ACC112 (cell line): ENCODE measurements at regions not wholly inside any gene's neighbourhood (a gene's known extent, or its start where the extent isn't known, plus 50 kb on each side); places are given as distances from the start of the nearest gene placed in this dataset.

Experiments
- H2AFZ ChIP-seq: fragments of 200-600 bp; sonication (generic); one replicate; pipeline ENCODE4 v1.6.0; 2017; ENCODE audit warnings: antibody characterized with exemption, low read length; ENCODE audit not compliant: unreplicated experiment
- H3K27ac ChIP-seq: fragments of 200-600 bp; sonication (generic); 2 replicates; pipeline ENCODE4 v1.5.1; 2014; ENCODE audit warnings: low read depth, mild to moderate bottlenecking, antibody characterized with exemption, low read length, moderate library complexity
- H3K27me3 ChIP-seq: fragments of 200-600 bp; sonication (generic); 2 replicates; pipeline ENCODE4 v1.6.1; 2014; ENCODE audit warnings: mild to moderate bottlenecking, antibody characterized with exemption, low read length, moderate library complexity, mixed read lengths; ENCODE audit not compliant: insufficient read depth
- H3K36me3 ChIP-seq: fragments of 200-600 bp; sonication (generic); 2 replicates; pipeline ENCODE4 v1.6.1; 2016; ENCODE audit warnings: mild to moderate bottlenecking, antibody characterized with exemption, low read length, moderate library complexity, mixed read lengths; ENCODE audit not compliant: insufficient read depth
- H3K4me1 ChIP-seq: fragments of 200-600 bp; sonication (generic); one replicate; pipeline ENCODE4 v1.6.1; 2016; ENCODE audit warnings: low read length, mixed read lengths; ENCODE audit not compliant: insufficient read depth, unreplicated experiment, control insufficient read depth
- H3K4me3 ChIP-seq: fragments of 200-600 bp; sonication (generic); 2 replicates; pipeline ENCODE4 v1.5.1; 2014; ENCODE audit warnings: mild to moderate bottlenecking, low read depth, low read length
- H3K79me2 ChIP-seq: fragments of 200-600 bp; sonication (generic); one replicate; pipeline ENCODE4 v1.6.0; 2016; ENCODE audit warnings: low read length; ENCODE audit not compliant: control insufficient read depth, unreplicated experiment, insufficient read depth

DNA sequence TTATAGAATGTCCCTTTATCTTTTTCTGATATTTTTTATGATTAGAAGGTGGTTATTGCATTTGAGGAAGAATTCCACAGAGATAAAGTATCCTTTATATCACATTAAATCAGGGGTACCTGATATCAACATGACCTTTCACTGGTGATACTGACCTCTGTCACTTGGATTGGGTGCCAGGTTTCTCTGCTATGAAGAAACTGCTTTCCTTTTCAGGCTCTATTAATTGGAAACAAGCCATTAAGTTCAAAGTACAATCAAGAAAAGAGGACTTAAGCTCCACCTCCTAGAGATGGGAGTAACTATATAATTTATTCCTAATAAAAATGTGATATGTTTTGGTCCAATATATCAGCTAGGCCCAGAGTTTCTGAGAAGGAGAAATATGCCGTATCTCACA lies 514.6 kb upstream of the TYRP1 start:
- Histone ChIP-seq H3K27ac (no peak overlapping the region), H3K79me2 (no peaks in the 10 kb centered on the region), H3K4me3 (no peak overlapping the region), H3K4me1 (no peaks in the 10 kb centered on the region), H2AFZ (no peak overlapping the region), H3K36me3 (no peaks in the 10 kb centered on the region), H3K27me3 (no peaks in the 10 kb centered on the region)

DNA sequence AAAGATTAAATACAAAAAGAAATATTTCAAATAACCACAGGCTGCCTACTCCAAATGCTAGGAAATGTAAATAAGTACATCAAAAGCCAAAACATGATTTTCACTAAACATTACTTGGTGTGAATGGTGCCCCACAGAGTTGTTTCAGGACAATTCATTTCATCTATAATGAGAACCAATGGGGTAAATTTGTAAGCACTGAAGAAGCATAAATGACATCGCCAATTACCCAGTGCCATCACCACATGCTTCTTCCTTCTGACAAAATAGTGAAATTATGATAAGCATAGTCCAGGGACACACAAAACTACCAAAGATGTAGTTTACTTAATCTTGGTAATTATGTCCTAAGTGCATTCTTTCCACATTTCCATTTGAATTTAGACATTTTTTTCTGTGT lies 510.4 kb upstream of the TYRP1 start:
- Histone ChIP-seq H3K4me3 (no peak overlapping the region), H2AFZ (no peak overlapping the region), H3K36me3 (no peaks in the 10 kb centered on the region), H3K27me3 (no peaks in the 10 kb centered on the region), H3K4me1 (no peaks in the 10 kb centered on the region), H3K79me2 (no peaks in the 10 kb centered on the region), H3K27ac (no peak overlapping the region)

DNA sequence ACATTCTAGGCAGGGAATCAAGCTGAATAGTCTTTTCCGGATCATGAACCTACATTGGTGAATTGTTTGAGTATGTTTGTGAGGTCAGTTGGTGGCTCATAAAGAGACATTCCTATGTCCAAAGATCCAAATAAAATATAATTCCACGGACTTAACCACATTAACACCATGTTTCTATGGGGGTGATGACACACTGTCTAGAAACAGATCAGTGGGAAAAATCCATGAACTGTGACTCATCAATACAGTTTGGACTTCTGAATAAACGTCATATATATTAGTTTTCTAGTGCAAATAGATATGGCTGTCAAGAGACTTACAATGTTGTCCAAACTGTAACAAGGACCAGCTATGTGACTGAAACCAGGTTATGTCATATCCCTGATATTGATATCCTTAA lies 509.9 kb upstream of the TYRP1 start:
- Histone ChIP-seq H3K27ac (no peak overlapping the region), H3K4me3 (no peak overlapping the region), H3K4me1 (no peaks in the 10 kb centered on the region), H3K79me2 (no peaks in the 10 kb centered on the region), H3K27me3 (no peaks in the 10 kb centered on the region), H2AFZ (no peak overlapping the region), H3K36me3 (no peaks in the 10 kb centered on the region)

DNA sequence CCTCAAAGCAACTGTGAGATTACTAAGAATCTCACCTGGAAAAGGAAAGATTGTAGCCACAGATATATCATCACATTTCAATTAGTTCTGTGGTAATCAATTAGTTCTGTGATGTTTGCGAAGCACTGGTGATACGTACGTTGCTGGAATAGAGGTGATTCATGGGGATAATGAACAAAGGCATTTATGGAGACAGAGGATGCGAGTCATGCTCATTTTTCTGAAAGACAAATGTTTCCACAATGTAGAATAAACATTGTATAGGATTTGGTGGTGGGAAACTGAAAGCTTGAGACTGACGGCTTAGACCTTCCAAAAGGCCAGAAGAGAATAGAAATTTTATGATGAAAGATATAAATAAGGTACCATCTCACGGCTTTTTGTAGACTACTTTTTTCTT lies 507.3 kb upstream of the TYRP1 start:
- H3K4me1 ChIP-seq = no peaks in the 10 kb centered on the region
- no peak overlapping the region for H3K4me3 ChIP-seq
- H3K27ac ChIP-seq = no peak overlapping the region
- no peaks in the 10 kb centered on the region for H3K36me3 ChIP-seq
- H3K79me2 ChIP-seq = no peaks in the 10 kb centered on the region
- H2AFZ ChIP-seq = no peak overlapping the region
- no peaks in the 10 kb centered on the region for H3K27me3 ChIP-seq

DNA sequence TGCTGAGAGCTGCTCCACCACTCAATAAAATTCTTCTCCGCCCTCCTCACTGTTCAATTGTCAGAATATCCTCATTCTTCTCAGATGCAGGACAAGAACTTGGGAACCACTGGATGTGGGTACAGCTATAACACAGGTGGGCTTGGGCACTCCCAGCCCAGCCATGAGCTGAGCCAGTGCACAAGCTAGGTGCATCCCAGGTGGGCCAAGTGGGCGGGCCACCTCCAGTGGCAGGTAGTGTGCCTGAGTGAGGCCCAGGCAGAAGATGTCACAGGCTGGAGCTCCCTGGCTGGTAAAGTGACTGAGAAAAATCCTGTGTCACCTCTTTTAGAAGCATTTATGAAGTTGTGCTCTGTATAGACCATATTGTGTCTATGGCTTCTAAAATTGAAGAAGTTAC lies 501.6 kb upstream of the TYRP1 start:
- no peaks in the 10 kb centered on the region for H3K36me3 ChIP-seq
- H3K79me2 ChIP-seq = no peaks in the 10 kb centered on the region
- no peak overlapping the region for H3K4me3 ChIP-seq
- no peaks in the 10 kb centered on the region for H3K27me3 ChIP-seq
- H3K4me1 ChIP-seq = no peaks in the 10 kb centered on the region
- H2AFZ ChIP-seq = no peak overlapping the region
- H3K27ac ChIP-seq = no peak overlapping the region

DNA sequence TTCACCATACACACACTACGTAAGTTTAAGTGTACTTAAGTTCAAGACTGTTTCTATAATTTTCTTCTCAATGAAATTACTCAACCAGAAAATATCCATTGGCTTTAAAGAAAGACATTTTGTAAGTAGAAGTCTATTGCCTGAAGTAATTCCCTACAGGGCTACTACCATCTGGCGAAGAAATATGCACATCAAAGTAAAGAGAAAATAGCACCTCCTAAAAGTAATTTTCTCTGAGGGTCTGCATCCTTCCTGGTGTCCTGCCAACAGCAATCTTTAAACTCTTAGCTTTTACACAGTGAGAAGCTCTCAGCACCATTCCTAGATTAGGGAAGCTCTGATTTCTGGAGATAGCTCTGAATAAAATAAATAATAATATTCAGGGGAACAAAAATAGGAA lies 498.5 kb upstream of the TYRP1 start:
- H3K27ac ChIP-seq = no peak overlapping the region
- H3K79me2 ChIP-seq = no peaks in the 10 kb centered on the region
- no peaks in the 10 kb centered on the region for H3K36me3 ChIP-seq
- no peak overlapping the region for H3K4me3 ChIP-seq
- no peak overlapping the region for H2AFZ ChIP-seq
- no peaks in the 10 kb centered on the region for H3K27me3 ChIP-seq
- H3K4me1 ChIP-seq = no peaks in the 10 kb centered on the region

DNA sequence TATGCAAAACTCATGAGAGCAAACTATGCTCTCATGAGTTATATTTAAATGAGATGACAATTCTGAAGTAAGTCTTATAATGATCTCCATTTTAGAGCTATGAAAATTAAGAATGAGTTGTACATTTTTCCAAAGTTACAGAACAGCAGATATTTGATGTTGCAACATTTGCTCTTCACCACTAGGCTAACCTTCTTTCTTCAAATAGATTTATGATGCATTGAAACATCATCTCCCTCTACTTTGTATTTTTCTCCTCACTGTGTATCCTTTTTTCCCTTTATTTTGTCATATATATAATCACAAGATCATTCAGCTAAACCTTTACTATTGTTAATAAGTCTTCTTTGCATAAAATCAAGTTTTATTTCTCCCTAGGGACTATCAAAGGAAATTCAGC lies 497.7 kb upstream of the TYRP1 start:
- Histone ChIP-seq H3K27me3 (no peaks in the 10 kb centered on the region), H2AFZ (no peak overlapping the region), H3K4me3 (no peak overlapping the region), H3K36me3 (no peaks in the 10 kb centered on the region), H3K4me1 (no peaks in the 10 kb centered on the region), H3K79me2 (no peaks in the 10 kb centered on the region), H3K27ac (no peak overlapping the region)

DNA sequence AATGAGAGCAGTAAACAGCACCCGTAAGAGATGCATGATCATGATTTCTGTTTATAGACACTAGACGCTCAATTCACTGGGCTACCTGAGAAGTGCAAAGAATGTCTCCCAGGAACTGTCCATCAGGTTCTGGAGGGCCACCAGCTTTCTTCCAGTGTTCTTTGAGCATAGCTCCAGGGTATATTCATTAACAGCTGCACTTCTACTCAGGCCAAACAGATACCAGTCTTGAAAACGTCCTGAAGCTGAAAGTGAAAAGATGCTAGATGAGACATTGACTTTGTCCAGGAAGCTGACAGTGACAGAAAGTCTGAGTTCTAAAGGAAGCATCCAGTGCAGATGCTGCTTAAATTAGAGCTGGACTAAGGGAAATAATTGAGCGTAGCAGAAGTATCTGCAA lies 488.7 kb upstream of the TYRP1 start:
- H3K36me3 ChIP-seq = no peaks in the 10 kb centered on the region
- no peak overlapping the region for H3K27ac ChIP-seq
- H3K4me3 ChIP-seq = no peak overlapping the region
- no peaks in the 10 kb centered on the region for H3K27me3 ChIP-seq
- H3K79me2 ChIP-seq = no peaks in the 10 kb centered on the region
- no peaks in the 10 kb centered on the region for H3K4me1 ChIP-seq
- H2AFZ ChIP-seq = no peak overlapping the region

DNA sequence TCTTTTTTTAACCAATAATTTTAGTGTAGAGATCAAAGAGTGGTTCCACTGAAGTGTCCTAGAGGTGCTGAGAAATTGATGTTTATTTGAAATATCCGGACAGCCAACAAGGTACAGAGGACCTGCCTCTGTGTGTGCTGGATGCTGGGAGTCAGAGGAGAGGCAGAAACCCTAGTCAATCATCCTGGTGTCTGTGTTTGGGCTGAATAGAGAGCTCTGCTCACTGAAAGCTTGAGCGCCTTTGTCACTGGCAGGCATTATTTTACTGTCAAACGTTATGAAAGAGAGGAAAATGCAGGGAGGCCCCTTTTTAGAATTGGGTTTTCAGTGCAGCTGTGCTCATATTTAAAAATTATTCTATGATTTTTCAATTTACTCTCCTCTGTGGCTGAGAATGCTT lies 480.3 kb upstream of the TYRP1 start:
- Histone ChIP-seq H3K27ac (no peak overlapping the region), H3K4me1 (no peaks in the 10 kb centered on the region), H3K36me3 (no peaks in the 10 kb centered on the region), H3K4me3 (no peak overlapping the region), H3K79me2 (no peaks in the 10 kb centered on the region), H3K27me3 (no peaks in the 10 kb centered on the region), H2AFZ (no peak overlapping the region)

DNA sequence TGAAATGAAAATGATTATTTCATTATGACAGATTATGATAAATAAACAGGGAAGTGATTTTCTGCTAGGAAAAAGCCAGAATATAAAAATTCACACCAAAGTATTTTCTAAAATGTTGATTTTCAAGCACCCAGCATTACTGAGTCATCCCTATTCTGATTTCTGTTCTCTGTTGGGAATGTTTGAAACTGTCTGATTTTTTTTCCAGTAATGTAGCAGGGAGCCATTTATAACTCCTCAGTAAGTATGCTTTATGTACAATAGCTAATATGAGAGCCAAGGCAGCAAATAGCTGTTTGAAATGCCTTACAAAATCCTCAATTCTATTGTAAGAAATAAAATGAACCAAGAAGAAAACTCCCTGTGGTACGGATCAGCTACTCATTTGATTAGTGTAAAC lies 471.7 kb upstream of the TYRP1 start:
- H3K4me3 ChIP-seq = no peak overlapping the region
- H3K79me2 ChIP-seq = no peaks in the 10 kb centered on the region
- H3K27me3 ChIP-seq = no peaks in the 10 kb centered on the region
- H3K36me3 ChIP-seq = no peaks in the 10 kb centered on the region
- H2AFZ ChIP-seq = no peak overlapping the region
- no peaks in the 10 kb centered on the region for H3K4me1 ChIP-seq
- H3K27ac ChIP-seq = no peak overlapping the region

DNA sequence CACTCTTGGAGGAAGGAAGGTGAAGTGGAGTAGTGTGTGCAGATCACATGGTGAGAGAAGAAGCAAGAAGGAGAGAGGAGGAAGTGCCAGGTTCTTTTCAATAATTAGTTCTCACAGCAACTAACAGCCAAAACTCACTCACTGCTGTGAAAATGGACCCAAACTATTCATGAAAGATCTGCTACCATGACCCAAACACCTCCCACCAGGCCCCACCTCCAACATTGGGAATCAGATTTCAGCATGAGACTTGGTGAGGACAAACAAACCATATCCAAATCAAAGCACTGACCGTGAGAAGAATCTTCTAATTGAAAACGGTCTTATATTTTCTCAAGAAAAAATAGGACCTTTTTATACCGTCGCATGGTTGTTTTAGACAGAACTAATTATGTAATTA lies 468.7 kb upstream of the TYRP1 start:
- H3K4me1 ChIP-seq = no peaks in the 10 kb centered on the region
- no peaks in the 10 kb centered on the region for H3K79me2 ChIP-seq
- no peak overlapping the region for H2AFZ ChIP-seq
- no peaks in the 10 kb centered on the region for H3K36me3 ChIP-seq
- no peak overlapping the region for H3K27ac ChIP-seq
- H3K4me3 ChIP-seq = no peak overlapping the region
- H3K27me3 ChIP-seq = no peaks in the 10 kb centered on the region

DNA sequence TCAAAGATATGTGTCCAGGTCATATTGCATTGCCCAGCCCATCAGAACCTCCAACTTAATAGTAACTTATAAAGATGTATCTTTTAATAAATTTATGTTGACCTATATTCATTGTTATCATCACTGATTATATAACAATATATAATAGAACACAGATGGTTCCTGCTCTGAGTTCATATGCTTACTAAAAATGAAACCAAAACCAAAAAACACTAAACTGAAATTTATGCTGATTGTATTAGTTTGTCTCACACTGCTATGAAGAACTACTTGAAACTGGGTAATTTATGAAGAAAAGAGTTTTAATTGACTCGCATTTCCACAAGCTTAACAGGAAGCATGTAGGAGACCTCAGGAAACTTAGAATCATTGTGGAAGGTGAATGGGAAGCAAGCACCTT lies 462.5 kb upstream of the TYRP1 start:
- Histone ChIP-seq H3K27ac (no peak overlapping the region), H3K4me1 (no peaks in the 10 kb centered on the region), H2AFZ (no peak overlapping the region), H3K27me3 (no peaks in the 10 kb centered on the region), H3K4me3 (no peak overlapping the region), H3K79me2 (no peaks in the 10 kb centered on the region), H3K36me3 (no peaks in the 10 kb centered on the region)
